Upper lobe of left lung (tissue), 4 donors: ENCODE measurements at regions not wholly inside any gene's neighbourhood (a gene's known extent, or its start where the extent isn't known, plus 50 kb on each side); places are given as distances from the start of the nearest gene placed in this dataset.

ENCODE experiments used
- EP300 ChIP-seq, 4 donors: sonication (generic); formaldehyde crosslinking; IDR thresholded peaks; one replicate each; pipeline ENCODE4 v1.5.1; 2017; ENCODE audit warnings: antibody characterized with exemption in 4 of 4, control low read depth in 2 of 4
- POLR2AphosphoS5 ChIP-seq, 2 donors: sonication (generic); formaldehyde crosslinking; IDR thresholded peaks; one replicate each; pipeline ENCODE4 v1.5.1; 2017; ENCODE audit warnings: antibody characterized with exemption in 2 of 2
- TF ChIP-seq, protein P1 (sequence below), 6 experiments: fragments of 450-650 bp in 4 of 6; fragments of 200-600 bp in 2 of 6; sonication (generic) in 2 of 6; IDR thresholded peaks; one replicate each; pipeline ENCODE4 v1.5.1; 2016 to 2019; ENCODE audit warnings: antibody characterized with exemption in 6 of 6

DNA sequence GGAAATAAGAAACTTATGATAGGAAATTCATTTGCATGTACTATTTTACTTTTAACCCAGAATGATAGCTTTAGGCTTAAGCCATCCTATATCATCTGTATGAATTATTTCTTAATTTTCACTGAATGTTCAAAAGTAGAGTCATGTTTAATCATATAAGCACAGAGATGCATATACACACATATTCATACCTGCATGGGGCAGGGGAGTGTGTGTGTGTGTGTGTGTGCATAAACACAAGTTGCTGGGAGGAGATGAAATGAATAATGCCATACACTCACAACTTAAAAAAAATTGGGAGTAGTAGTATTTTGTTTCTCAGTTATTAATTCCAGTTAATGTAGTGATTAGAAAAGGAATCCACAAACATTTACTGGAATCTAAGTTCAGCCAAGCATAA lies 83.1 kb upstream of the IKZF1 start:
- TF ChIP-seq, protein P1, sequence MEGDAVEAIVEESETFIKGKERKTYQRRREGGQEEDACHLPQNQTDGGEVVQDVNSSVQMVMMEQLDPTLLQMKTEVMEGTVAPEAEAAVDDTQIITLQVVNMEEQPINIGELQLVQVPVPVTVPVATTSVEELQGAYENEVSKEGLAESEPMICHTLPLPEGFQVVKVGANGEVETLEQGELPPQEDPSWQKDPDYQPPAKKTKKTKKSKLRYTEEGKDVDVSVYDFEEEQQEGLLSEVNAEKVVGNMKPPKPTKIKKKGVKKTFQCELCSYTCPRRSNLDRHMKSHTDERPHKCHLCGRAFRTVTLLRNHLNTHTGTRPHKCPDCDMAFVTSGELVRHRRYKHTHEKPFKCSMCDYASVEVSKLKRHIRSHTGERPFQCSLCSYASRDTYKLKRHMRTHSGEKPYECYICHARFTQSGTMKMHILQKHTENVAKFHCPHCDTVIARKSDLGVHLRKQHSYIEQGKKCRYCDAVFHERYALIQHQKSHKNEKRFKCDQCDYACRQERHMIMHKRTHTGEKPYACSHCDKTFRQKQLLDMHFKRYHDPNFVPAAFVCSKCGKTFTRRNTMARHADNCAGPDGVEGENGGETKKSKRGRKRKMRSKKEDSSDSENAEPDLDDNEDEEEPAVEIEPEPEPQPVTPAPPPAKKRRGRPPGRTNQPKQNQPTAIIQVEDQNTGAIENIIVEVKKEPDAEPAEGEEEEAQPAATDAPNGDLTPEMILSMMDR (IDR thresholded peaks at IDR 0.05): no peak
- no peak for TF ChIP-seq POLR2AphosphoS5 (IDR thresholded peaks at IDR 0.05)
- no peak for TF ChIP-seq EP300 (IDR thresholded peaks at IDR 0.05)
